ENCODE measurements at regions not wholly inside any gene's neighbourhood (a gene's known extent, or its start where the extent isn't known, plus 50 kb on each side); places are given as distances from the start of the nearest gene placed in this dataset.
"Not testable (repeated sequence)": the region's sequence is repeated elsewhere in the genome, so short reads cannot be mapped to it uniquely, and the experiment has no call there.

DNA sequence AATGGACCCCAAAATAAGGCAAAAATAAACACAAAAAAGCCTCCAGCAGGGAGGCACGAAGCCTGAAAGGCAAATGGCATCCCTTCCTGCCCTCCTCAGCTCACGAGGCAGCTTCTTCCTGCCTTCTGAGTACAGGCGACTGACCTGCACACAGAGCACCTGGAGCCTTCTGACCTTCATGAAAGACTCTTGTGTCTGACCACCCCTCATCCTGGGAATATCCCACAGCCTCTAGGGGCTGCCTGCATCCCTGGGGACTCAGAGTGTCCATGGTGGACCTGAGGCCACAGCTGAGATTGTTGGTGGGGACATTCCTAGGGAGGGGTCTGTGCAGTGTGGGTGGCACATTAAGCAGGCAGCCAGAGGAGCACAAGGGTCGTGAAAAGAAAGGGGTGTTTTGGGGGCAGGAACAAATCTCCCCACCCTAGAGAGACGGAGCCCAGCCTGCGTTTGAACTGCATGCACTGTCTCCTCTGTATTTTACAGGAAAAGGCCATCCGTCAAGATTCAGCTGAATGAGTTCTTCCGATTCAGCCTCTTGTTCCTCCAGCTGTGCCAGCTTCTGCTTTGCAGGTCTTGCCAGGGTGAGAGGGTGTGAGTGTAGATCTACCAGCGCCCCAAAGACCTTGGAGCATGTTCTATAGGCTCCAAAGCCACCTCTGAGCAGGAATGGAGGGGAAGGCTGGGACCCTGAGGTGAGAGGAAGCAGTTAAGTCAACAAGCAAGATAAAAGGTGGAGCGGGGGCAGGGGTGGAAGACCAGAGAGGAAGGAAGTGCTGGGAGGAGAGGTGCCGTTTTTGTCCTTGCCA is 80.4 kb upstream of the MEF2A start:
- DNase-seq (ENCODE audit: low read depth), result no peak

DNA sequence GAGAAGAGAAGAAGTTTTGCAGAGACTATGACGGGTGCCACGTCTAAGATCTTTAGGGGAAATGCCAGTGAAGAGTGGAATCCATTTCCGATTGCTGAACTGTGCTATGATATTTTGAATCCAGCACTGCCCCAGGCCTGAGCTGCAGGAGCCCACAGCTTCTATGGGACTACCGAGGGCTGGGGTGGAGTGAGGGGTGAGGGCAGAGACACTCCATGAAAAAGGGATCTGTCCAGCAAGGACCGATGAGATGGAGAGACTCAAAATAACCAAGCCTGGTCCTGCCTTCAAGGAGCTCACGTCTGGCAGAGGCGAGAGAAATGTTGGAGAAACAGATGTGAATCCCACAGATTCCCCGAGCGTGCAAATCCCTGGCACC is 79.8 kb upstream of the MEF2A start:
- DNase-seq (ENCODE audit: low read depth), result no peak

DNA sequence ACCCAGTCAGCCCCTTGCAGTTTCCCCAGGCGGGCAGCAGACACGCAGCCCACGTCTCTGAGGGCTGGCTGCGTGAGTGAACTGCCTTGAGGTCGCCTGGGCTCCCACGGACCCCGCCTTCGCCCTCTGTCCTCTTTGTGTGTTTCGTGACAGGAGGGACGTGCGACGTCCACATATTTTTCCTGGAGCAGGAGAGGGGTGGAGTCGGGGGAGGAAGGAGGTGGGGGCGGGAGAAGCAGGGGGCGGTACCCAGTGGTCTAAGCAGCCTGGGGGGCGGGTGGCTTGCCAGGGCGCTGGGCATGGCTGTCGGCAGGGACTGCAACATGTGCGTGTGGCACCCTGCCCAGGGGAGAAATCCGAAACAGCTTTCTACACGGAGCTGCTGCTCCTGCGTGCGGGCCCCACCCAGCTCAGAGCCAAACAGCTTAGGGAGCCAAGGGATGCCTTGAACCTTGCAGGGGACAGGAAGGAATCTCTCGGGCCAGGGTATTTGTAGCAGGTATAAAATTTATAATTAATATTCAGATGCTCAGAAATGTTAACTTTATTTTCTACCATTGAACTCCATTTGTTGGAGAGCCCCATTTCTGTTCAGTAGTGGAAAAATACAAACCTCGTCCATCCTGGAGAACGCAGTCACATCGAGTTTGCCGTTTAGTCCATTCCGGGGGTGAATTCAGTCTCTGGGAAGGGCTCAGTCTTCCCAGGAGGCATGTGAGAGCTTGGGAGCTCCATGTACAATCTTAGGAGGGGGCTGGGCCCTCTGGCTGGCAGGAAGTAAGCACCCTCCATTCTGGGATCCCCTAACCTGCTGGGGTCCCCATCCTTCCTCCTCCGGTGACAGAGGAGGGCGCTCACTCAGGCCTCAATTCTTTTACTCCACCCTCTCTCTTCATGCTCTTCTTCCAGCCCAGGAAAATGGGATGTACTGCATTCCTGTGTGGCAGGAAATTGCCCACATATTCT is 79.1 kb upstream of the MEF2A start:
- no peak for DNase-seq (ENCODE audit: low read depth)

DNA sequence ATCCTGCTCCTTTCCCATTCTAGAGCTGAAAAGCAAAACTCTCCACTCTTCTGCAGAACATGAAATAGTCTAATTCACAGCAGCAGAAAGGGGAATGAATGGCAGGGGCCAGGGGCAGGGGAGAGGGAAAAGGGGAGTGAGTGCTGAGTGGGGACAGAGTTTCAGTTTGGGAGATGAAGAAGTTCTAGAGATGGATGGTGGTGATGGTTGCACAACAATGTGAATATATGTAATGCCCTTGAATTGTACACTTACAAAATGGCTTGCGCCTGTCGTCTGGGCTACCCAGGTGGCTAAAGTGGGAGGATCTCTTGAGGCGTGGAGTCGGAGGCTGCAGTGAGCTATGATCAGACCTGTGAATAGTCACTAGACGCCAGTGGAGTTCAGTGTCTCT is 78.5 kb upstream of the MEF2A start:
- DNase-seq (ENCODE audit: low read depth), result no peak

DNA sequence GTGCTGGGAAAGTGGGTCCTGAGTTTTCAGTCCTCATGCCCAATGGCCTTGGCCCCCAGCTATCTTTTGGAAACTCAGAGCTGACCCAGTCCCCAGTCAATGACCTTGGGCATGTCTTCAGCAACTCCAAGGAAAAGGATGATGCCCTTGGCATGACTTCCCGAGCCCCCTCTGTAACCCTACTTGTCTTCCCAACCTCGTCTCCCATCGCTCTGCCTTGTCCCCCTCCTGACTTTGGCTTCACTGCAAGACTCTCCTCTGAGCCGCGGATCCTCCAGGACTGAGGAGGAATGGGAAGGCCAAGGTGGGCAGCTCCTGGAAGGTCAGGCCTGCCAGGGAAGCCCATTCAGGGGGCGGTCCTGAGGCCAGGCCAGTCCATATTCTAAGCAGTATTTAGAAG is 73.5 kb upstream of the MEF2A start:
- DNase-seq (ENCODE audit: low read depth), result no peak

DNA sequence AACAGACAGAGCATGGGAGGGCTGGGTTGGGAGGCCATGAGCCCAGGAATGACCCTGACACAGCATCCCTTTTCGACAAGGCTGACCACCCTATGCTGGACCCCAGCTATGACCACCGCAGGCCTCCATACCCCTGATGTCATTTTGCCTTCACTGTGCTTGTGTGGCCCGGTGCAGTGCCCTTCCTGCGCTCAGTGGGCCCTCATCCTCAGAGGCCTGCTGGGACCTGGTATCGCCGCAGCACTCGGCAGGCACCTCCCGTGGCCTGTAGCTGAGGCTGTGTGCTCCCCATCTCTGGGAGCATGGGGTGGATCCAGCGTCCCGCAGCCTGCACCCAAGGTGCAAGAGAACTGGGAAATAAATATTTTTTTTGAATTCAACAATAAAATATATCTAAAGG is 73.1 kb upstream of the MEF2A start:
- no peak for DNase-seq (ENCODE audit: low read depth)

DNA sequence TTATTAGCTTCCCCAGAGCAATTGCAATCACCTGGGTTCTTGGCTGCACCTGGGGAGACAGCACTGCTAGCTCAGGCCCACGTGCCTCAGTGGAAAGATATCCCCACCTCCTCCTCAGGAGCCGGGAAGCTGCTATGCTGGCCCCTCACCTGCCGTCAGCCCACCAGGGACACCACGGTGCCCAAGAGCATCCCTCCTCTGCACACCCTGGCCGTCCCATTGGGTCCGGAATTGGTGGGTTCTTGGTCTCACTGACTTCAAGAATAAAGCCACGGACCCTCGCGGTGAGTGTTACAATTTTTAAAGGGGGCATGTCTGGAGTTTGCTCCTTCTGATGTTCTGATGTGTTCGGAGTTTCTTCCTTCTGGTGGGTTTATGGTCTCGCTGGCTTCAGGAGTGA is 72.3 kb upstream of the MEF2A start:
- DNase-seq (ENCODE audit: low read depth), result no peak

DNA sequence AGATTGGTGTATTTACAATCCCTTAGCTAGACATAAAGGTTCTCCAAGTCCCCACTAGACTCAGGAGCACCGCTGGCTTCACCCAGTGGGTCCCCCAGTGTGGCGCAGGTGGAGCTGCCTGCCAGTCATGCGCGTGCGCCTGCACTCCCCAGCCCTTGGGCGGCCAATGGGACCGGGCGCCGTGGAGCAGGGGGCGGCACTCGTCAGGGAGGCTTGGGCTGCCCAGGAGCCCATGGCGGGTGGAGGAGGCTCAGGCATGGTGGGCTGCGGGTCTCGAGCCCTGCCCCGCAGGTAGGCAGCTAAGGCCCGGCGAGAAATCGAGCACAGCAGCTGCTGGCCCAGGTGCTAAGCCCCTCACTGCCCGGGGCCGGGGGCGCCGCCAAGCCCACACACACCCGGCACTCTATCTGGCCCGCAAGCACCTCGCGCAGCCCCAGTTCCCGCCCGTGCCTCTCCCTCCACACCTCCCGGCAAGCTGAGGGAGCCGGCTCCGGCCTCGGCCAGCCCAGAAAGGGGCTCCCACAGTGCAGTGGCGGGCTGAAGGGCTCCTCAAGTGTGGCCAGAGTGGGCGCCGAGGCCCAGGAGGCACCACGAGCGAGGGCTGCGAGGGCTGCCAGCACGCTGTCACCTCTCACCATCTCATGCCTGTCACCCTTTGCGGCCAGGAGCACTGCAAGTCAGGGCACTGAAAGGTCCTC is 71.1 kb upstream of the MEF2A start:
- DNase-seq (ENCODE audit: low read depth), result not testable (repeated sequence)

DNA sequence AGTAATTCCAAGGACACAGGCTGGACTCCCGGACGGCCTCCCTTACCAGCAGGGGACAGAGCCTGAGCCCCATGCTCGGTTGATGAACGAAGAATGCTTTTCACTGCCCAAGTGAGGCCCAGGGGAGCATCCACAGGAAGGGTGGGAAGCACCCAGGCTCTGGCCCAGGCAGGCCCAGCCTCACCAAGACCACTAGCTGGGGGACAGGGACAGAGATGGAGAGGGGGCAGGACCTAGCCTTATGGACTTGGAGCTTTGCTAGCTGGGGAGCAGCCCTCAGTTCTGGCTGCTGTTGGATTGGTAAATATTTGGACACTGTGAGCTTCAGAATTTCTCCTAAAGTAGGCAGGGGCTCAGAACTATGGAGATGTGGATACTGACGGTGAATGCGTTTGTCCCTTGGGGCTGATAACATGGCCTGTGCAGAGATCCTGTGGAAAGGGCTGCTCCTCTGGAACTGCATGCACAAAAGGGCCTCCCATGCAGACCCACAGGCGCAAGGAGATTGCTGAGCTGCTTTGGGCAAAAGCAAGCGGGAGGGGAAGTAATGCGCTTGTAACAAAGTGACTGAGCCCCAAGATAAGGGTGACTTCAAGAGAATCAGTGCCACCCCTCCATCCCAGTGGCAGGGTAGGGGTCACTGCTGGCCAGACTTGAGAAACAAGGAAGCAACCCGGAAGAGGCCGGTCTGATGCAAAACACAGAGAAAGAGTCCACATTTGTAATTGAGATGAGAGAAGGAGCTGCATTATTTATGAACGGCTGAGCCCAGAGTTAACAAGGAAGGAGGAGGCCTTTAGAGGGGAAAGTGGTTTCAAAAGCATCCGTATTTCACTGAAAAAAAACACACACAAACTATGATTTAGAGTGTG is 70.1 kb upstream of the MEF2A start:
- DNase-seq (ENCODE audit: low read depth), result peak; percentile 58

DNA sequence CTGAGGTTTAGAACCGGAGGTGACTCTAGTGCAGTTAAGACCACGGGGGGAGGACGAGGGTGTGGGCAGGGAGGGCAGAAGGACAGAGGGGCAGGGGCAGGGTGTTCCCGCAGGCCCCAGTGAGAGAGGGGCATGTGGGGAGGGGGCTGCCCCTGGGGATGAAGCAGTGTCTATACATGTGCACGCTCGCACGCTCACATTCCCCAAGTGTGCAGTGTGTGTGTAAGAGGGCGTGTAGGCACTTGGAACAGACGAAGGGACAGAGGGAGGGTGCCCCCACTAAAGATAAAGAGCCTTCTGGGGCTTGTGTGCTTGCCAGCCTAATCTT is 69.5 kb upstream of the MEF2A start:
- DNase-seq (ENCODE audit: low read depth), result no peak

DNA sequence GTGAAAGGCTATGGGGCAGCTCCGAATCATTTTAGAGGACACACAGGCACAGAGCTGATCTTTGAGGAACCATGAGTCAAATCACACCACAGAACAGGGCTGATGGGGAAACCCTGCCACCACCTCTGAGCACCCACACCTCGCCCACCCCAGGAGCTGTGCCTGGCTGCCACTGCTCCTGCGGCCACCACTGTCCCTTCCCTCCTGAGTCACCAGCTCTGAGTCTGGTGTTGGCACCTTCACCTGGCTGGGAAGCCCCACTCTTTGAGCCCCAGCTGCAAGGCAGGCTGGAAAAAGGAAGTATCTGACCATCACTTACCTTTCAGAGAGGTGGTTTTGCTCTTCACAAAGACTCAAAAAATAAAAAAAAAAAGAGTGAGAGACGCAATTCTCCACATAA is 63.6 kb upstream of the MEF2A start:
- no peak for DNase-seq (ENCODE audit: low read depth)

DNA sequence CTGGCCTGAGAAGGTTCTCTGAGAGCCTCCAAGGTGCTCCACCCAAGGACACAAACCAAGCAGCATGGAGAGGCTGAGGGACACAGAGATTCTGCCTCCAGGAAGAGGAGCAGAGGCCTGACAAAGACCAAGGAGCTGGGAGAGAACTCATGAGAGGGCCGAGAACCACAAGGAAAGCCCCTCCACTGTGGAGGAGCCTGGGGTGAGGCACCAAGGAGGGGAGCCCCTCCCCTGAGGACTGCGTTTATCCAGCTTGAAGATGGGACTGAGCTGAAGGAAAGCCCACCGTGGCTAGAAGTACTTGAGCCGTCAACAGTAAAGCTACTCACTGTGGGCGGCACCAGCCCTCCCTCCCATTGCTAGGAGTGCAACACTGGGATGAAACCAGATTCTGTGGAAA is 63.1 kb upstream of the MEF2A start:
- DNase-seq (ENCODE audit: low read depth), result no peak

DNA sequence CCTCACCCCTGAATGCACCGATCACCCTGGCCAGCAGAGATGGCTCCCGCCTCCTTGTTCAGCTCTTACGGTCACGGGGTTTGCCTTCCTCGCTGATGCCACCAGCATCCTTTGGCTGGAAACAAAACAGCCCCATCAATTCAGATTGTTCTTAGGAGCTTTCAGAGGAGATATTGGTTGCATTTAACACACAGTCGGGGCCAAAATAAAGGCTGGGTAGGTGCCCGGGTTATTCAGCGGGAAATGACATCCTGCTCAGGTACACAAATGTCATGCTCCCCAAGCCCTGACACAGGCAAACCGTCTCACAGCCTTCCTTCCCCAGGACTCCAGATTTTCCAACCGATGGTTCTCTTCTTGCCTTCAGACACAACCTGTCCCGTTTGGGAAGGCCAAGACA is 62.4 kb upstream of the MEF2A start:
- no peak for DNase-seq (ENCODE audit: low read depth)

DNA sequence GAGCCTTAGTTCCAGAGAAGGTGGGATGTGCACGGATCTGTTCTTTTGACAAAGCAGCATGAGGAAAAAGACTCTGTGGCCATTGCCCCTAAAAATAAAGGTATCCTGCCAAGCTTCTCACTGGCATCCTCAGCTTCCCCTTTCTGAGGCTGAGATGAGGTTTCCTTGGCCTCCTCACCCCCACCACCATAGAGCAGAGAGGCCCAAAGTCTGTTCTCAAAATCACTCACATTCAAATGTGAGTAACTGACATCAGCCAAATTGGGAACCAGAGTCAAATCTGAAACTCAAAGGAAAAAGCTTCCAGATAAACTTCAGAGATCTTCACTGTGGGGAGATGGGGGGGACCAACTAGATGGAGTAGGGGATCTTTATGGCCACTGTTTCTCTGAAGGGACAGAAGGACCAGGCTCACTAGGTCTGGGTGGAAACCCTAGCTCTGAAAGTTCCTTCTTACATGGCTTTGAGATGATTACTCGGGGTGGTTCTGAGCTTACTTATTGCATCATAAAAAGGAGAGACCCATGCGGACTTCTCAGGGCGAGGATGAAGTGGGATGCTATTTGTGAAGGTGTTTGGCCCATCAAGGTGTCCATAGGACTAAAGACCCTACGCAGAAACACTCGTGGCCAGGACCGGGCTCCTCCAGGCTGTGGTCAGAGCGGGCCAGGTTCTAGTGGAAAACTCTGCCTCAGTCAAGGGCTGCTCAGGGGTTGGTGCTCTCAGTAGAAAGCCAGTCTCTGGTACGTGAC is 61.5 kb upstream of the MEF2A start:
- no peak for DNase-seq (ENCODE audit: low read depth)

DNA sequence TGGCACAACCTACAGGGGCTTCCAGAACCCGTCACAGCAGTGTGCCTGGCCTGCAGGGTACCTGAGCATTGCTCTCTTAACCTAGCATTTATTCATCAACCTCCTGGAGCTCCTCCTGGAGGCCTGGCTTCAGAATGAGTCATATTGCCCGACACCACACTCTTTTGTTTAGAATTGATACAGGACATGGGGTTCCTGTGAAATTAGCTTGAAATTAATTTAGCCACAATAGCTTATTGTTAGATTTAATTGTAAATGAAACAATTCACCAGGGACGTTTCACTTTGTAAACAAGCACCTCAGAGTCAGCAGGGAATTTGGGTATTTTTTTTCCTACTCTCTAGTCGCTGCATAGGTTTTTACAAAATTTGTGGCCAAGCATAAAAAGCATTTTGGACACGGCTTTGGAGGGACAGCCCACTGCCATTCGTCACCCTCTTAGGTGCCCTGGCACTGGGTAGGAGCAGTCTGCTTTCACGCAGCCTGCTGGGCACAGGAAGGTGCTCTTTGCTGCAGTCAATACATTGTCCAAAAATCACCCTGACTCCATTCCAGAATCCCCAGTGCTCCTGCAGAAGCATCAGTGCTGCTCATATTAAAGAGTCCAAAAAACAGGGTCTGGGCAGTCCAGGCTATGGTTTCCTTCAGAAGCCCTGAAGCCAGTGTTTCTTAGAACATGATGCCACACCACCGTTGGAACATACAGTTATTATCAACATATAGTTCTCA is 60.8 kb upstream of the MEF2A start:
- no peak for DNase-seq (ENCODE audit: low read depth)

DNA sequence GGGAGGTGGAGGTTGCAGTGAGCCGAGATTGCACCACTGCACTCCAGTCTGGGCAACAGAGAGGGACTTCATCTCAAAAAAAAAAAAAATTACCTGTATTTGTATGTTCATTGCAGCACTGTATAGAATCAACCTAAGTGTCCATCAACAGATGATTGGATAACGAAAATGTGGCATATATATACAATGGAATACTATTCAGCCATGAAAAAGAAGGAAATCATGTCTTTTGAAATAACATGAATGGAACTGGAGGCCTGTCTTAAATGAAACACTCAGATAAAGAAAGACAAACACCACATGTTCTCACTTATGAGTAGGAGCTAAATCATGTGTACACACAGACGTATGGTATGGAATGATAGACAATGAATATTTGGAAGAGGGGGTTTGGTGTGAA is 59.4 kb upstream of the MEF2A start:
- no peak for DNase-seq (ENCODE audit: low read depth)

DNA sequence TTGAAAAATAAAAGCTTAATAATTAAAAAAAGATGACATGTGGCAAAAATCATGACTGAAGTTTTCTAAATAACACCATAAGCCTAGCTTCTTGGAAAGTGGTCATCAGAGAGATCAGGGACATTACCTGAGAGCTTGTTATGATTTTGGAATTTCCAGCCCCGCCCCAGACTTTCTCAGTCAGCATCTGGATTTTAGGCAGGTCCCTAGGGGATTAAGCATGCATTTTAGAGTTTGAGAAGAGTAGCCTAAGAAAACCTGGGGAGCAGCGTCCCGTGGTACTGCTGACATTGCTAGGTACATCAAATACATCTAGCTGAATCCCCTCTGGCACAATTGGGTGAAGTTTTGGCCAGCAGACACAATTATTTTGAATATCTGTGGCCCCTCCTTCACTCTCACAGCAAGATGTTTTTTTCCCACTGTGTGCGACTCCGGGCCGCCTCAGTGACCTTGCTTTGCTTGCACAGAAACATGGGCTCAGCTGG is 58.7 kb upstream of the MEF2A start:
- no peak for DNase-seq (ENCODE audit: low read depth)

DNA sequence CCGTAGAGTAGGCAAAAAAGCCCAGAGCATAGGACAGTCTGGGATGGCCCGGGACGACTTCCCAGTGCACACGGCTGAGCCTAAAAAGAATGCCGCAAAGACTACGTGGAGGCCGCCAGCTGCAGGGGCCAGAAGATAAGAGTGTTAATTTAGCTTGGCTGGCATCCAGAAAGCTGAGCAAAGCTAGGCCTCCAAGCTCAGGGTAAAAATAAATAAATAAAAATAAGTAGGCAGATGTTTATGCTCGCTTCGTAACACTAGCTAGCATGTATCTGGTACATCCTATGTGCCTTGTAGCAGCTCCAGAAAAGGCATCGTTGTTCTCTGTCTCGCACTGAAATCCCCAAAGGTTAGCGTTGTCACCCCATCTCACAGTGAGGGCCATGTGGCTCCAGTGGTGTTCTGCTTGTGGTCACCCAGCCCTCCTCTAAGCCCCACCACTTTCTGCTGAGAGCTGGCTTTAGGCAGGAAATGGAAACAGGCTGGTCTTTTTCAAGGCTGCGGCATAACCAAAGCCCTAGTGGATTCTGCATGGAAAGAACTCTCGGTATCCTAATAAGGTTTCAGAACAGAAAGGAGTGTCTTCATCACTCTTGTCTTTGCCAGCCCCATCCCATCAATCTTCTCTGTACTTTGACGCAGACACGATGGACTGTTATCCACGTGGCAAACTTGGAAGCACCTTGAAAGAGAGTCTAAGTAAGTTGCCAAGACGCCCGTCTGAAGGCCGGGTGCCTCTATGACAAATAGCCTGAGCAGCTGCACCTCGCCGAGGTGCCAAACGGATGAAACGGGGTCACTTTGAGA is 58.1 kb upstream of the MEF2A start:
- DNase-seq (ENCODE audit: low read depth), result peak; percentile 32

DNA sequence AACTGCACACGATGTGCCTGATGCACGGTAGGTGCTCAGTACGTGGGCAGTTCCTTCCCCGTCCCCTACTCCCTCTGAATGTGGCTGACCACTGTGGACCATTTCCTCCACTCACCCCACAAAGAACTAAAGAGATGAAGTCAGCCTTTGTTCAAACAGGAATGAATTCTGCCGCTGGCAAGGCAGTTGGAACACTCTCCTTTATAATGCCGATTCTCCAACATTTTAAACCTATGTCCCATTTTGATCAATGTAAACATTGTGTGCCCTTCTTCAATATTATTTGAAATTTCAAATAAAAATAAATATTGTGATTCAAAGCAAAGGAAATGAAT is 57.5 kb upstream of the MEF2A start:
- DNase-seq (ENCODE audit: low read depth), result no peak

DNA sequence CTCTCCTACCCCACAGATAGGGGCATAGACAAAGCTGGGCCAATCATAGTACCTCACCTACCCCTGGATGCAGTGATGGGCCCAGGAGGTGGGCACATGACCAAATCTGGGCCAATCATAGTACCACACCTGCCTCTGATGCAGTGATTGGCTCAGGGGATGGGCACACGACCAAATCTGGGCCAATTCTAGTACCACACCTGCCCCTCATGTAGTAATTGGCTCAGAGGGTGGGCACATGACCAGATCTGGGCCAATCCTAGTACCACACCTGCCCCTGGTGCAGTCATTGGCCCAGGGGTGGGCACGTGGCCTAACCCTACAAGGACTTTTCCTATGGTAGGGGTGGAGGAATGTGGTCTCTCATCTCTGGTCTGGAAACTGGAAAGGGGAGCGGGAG is 56.9 kb upstream of the MEF2A start:
- no peak for DNase-seq (ENCODE audit: low read depth)
